ENCODE measurements at regions not wholly inside any gene's neighbourhood (a gene's known extent, or its start where the extent isn't known, plus 50 kb on each side); places are given as distances from the start of the nearest gene placed in this dataset.

DNA sequence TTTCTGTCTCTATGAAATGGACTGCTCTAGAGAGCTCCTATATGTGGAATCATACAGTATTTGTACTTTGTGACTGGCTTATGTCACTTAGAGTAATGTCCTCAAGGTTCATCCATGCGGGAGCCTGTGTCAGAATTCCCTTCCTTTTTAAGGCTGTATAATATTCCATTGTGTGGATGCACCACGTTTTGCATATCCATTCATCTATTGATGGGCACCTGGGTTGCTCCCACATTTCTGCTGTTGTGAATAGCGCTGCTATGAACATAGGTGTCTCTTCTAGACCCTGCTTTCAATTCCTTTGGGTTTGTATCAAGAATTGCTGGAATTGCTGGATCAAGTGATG is 155.4 kb downstream of the BMP7 start:
- ChIA-PET POLR2A (no interaction called here), CTCF (no interaction called here)
- intact Hi-C loops (cut with micrococcal nuclease), result no loop called here

DNA sequence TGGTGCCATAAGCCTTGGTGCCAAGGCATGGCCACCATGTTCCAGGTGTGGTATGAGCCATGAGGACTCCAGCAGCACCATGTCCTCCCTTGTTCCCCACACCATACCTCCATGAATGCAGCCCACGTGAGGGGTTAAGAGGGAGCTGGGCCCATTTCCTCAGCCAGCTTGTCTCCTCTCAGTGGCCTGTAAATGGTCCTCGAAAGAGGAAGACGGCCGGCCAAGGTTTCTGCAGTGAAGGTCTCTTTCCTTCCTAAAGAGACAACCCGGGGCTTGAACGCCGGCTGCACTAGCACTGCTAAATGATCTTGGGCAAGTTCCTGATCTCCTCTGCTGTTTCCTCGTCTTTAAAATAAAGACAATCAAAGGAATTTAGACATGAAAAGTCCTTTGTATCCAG is 154.0 kb downstream of the BMP7 start:
- H3K4me3 ChIP-seq (replicated peaks in 1 of 2; ENCODE audit: low read depth in 1 of 2, low read length in 2 of 2), result no peak overlapping the region
- no peaks in the 10 kb centered on the region for H3K27me3 ChIP-seq (ENCODE audit: insufficient read depth, low read length)
- H3K4me1 ChIP-seq (ENCODE audit: control insufficient read depth in 1 of 2, insufficient read depth in 2 of 2, low read length in 2 of 2), result no peaks in the 10 kb centered on the region
- no peak overlapping the region for H3K4me2 ChIP-seq (ENCODE audit: low read length)
- DNase-seq (ENCODE audit: low read depth, low spot score), result no peak
- BruUV-seq (replicated peaks), result no TSS peak
- POLR2A ChIA-PET, result no interaction called here
- no peak overlapping the region for H3K27ac ChIP-seq (ENCODE audit: low read depth, low read length)
- H3K36me3 ChIP-seq (ENCODE audit: control insufficient read depth in 1 of 2, insufficient read depth in 2 of 2, low read length in 2 of 2), result no peaks in the 10 kb centered on the region
- H3K9me2 ChIP-seq (ENCODE audit: insufficient read depth), result no peaks in the 10 kb centered on the region
- RAD21 ChIA-PET (ENCODE audit: low non-redundant PET in 1 of 2, low total read pairs in 2 of 2, uncharacterized antibody in 2 of 2, unreplicated experiment in 2 of 2), result no interaction called here
- H2AFZ ChIP-seq (ENCODE audit: low read depth, low read length, poor library complexity, severe bottlenecking), result no peak overlapping the region
- no peaks in the 10 kb centered on the region for H4K20me1 ChIP-seq (ENCODE audit: insufficient read depth)
- no peak for ATAC-seq
- H3K79me2 ChIP-seq (ENCODE audit: insufficient read depth, low read length), result no peaks in the 10 kb centered on the region
- no peaks in the 10 kb centered on the region for H3K9me3 ChIP-seq (ENCODE audit: control insufficient read depth in 1 of 2, insufficient read depth in 1 of 2, low read depth in 1 of 2, low read length in 2 of 2)
- CTCF ChIA-PET, result no interaction called here
- no peak overlapping the region for H3K9ac ChIP-seq (ENCODE audit: low read length)
- intact Hi-C loops (cut with micrococcal nuclease), result no loop called here
- TF ChIP-seq, protein P1, sequence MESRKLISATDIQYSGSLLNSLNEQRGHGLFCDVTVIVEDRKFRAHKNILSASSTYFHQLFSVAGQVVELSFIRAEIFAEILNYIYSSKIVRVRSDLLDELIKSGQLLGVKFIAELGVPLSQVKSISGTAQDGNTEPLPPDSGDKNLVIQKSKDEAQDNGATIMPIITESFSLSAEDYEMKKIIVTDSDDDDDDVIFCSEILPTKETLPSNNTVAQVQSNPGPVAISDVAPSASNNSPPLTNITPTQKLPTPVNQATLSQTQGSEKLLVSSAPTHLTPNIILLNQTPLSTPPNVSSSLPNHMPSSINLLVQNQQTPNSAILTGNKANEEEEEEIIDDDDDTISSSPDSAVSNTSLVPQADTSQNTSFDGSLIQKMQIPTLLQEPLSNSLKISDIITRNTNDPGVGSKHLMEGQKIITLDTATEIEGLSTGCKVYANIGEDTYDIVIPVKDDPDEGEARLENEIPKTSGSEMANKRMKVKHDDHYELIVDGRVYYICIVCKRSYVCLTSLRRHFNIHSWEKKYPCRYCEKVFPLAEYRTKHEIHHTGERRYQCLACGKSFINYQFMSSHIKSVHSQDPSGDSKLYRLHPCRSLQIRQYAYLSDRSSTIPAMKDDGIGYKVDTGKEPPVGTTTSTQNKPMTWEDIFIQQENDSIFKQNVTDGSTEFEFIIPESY (IDR thresholded peaks at IDR 0.05; ENCODE audit: extremely low read depth, insufficient replicate concordance, low read length), result no peak
- TF ChIP-seq, protein P2, sequence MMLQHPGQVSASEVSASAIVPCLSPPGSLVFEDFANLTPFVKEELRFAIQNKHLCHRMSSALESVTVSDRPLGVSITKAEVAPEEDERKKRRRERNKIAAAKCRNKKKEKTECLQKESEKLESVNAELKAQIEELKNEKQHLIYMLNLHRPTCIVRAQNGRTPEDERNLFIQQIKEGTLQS (IDR thresholded peaks at IDR 0.05), result no peak
- TF ChIP-seq EZH2phosphoT487 (IDR thresholded peaks at IDR 0.05; ENCODE audit: borderline replicate concordance) (no peak), ELF1 (IDR thresholded peaks at IDR 0.05; ENCODE audit: borderline replicate concordance, low read depth) (no peak), CBX3 (IDR thresholded peaks at IDR 0.05; ENCODE audit: low read depth) (no peak), POLR2AphosphoS5 (IDR thresholded peaks at IDR 0.05; ENCODE audit: low read depth, low read length) (no peak), POLR2A (IDR thresholded peaks at IDR 0.05; ENCODE audit: borderline replicate concordance, extremely low read depth, insufficient read depth, insufficient read length) (no peak), ZFX (IDR thresholded peaks at IDR 0.05) (no peak), FOSL1 (IDR thresholded peaks at IDR 0.05; ENCODE audit: low read depth) (no peak), TCF7L2 (IDR thresholded peaks at IDR 0.05; ENCODE audit: borderline replicate concordance, extremely low read depth, insufficient read depth, insufficient read length) (no peak), SP1 (IDR thresholded peaks at IDR 0.05; ENCODE audit: low read depth) (no peak), YY1 (IDR thresholded peaks at IDR 0.05; ENCODE audit: extremely low read depth, insufficient replicate concordance, low read depth, low read length) (no peak), RAD21 (IDR thresholded peaks at IDR 0.05; ENCODE audit: low read depth) (no peak)
- TF ChIP-seq, protein P3, sequence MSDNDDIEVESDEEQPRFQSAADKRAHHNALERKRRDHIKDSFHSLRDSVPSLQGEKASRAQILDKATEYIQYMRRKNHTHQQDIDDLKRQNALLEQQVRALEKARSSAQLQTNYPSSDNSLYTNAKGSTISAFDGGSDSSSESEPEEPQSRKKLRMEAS (IDR thresholded peaks at IDR 0.05), result no peak

More for the DNA sequence above, 155.4 kb downstream of the BMP7 start:
- no peak overlapping the region for H3K27ac ChIP-seq (ENCODE audit: low read depth, low read length)
- no peak overlapping the region for H3K4me2 ChIP-seq (ENCODE audit: low read length)
- no peaks in the 10 kb centered on the region for H3K36me3 ChIP-seq (ENCODE audit: control insufficient read depth in 1 of 2, insufficient read depth in 2 of 2, low read length in 2 of 2)
- no peak overlapping the region for H3K9ac ChIP-seq (ENCODE audit: low read length)
- no peaks in the 10 kb centered on the region for H3K27me3 ChIP-seq (ENCODE audit: insufficient read depth, low read length)
- no peak overlapping the region for H2AFZ ChIP-seq (ENCODE audit: low read depth, low read length, poor library complexity, severe bottlenecking)
- H3K9me2 ChIP-seq (ENCODE audit: insufficient read depth), result no peaks in the 10 kb centered on the region
- ATAC-seq, result no peak
- no peaks in the 10 kb centered on the region for H3K9me3 ChIP-seq (ENCODE audit: control insufficient read depth in 1 of 2, insufficient read depth in 1 of 2, low read depth in 1 of 2, low read length in 2 of 2)
- no peaks in the 10 kb centered on the region for H4K20me1 ChIP-seq (ENCODE audit: insufficient read depth)
- TF ChIP-seq EZH2phosphoT487 (IDR thresholded peaks at IDR 0.05; ENCODE audit: borderline replicate concordance) (no peak), SP1 (IDR thresholded peaks at IDR 0.05; ENCODE audit: low read depth) (no peak), POLR2AphosphoS5 (IDR thresholded peaks at IDR 0.05; ENCODE audit: low read depth, low read length) (no peak), FOSL1 (IDR thresholded peaks at IDR 0.05; ENCODE audit: low read depth) (no peak), CBX3 (IDR thresholded peaks at IDR 0.05; ENCODE audit: low read depth) (no peak), EGR1 (IDR thresholded peaks at IDR 0.05; ENCODE audit: low read depth) (no peak), YY1 (IDR thresholded peaks at IDR 0.05; ENCODE audit: extremely low read depth, insufficient replicate concordance, low read depth, low read length) (no peak), SRF (IDR thresholded peaks at IDR 0.05; ENCODE audit: low read depth) (no peak), SIN3A (IDR thresholded peaks at IDR 0.05; ENCODE audit: low read depth) (no peak), POLR2A (IDR thresholded peaks at IDR 0.05; ENCODE audit: borderline replicate concordance, extremely low read depth, insufficient read depth, insufficient read length) (no peak), ELF1 (IDR thresholded peaks at IDR 0.05; ENCODE audit: borderline replicate concordance, low read depth) (no peak), RAD21 (IDR thresholded peaks at IDR 0.05; ENCODE audit: low read depth) (no peak), JUND (IDR thresholded peaks at IDR 0.05) (no peak), EZH2 (IDR thresholded peaks at IDR 0.05) (no peak), ZFX (IDR thresholded peaks at IDR 0.05) (no peak)
- TF ChIP-seq, protein P2 (IDR thresholded peaks at IDR 0.05), result no peak
- TF ChIP-seq, protein P3 (IDR thresholded peaks at IDR 0.05), result no peak
- no peaks in the 10 kb centered on the region for H3K79me2 ChIP-seq (ENCODE audit: insufficient read depth, low read length)
- no peak for DNase-seq (ENCODE audit: low read depth, low spot score)
- peaks cover 0 to 6% of the 10 kb centered on the region in 2 experiments; a peak in 1 of 4 replicates for H3K4me1 ChIP-seq (ENCODE audit: control insufficient read depth in 1 of 2, insufficient read depth in 2 of 2, low read length in 2 of 2)
- RAD21 ChIA-PET (ENCODE audit: low non-redundant PET in 1 of 2, low total read pairs in 2 of 2, uncharacterized antibody in 2 of 2, unreplicated experiment in 2 of 2), result no interaction called here
- no TSS peak for BruUV-seq (replicated peaks)
- H3K4me3 ChIP-seq (replicated peaks in 1 of 2; ENCODE audit: low read depth in 1 of 2, low read length in 2 of 2), result no peak overlapping the region
